H1 (cell line): ENCODE measurements at regions not wholly inside any gene's neighbourhood (a gene's known extent, or its start where the extent isn't known, plus 50 kb on each side); places are given as distances from the start of the nearest gene placed in this dataset.

Experiments used
- CTCF ChIA-PET: fragments of 300-600 bp; sonication (Branson Sonifier 250); formaldehyde crosslinking; loops from one replicate; lab custom pipeline; 2021; ENCODE audit not compliant: partially characterized antibody; lab: Charles Lee
- POLR2A ChIA-PET: fragments of 300-600 bp; sonication (Branson Sonifier 250); formaldehyde crosslinking; loops from one replicate; lab custom pipeline; 2021; ENCODE audit warnings: inconsistent platforms; ENCODE audit not compliant: partially characterized antibody; lab: Charles Lee
- DNase-seq, 2 experiments: peaks; one replicate each; pipeline versions ENCODE4 v3.0.0 to v3.0.0-alpha.2; 2010 to 2022; ENCODE audit warnings: low spot score in 2 of 2, low read depth in 1 of 2, mixed read lengths in 1 of 2
- FAIRE-seq: peaks from 2 replicates; lab custom pipeline; 2011; peaks lifted over from hg19 to GRCh38; lab: Jason Lieb, UNC
- H2AFZ ChIP-seq: 2 replicates; pipeline ENCODE4 v1.8.1; 2012; ENCODE audit warnings: low read length, inconsistent platforms
- H2AK5ac ChIP-seq: 2 replicates; pipeline ENCODE4 v1.6.1; 2013; ENCODE audit warnings: low read depth, low read length
- H2BK120ac ChIP-seq: replicated peaks from 2 replicates; pipeline ENCODE3; 2013; ENCODE audit warnings: low read depth, low read length, inconsistent platforms
- H2BK12ac ChIP-seq: 2 replicates; pipeline ENCODE4 v1.6.1; 2013; ENCODE audit warnings: low read depth, low read length
- H2BK15ac ChIP-seq: 2 replicates; pipeline ENCODE4 v1.6.1; 2013; ENCODE audit warnings: low read length
- H2BK20ac ChIP-seq: 2 replicates; pipeline ENCODE4 v1.6.1; 2013; ENCODE audit warnings: low read length
- H2BK5ac ChIP-seq: 2 replicates; pipeline ENCODE4 v1.6.1; 2013; ENCODE audit warnings: low read depth, low read length
- H3K14ac ChIP-seq: 2 replicates; pipeline ENCODE4 v1.6.1; 2013; ENCODE audit warnings: inconsistent platforms; ENCODE audit not compliant: insufficient read length
- H3K18ac ChIP-seq: 2 replicates; pipeline ENCODE4 v1.6.1; 2013; ENCODE audit warnings: low read length; ENCODE audit errors: extremely low read depth
- H3K23ac ChIP-seq: 2 replicates; pipeline ENCODE4 v1.6.1; 2013; ENCODE audit warnings: inconsistent platforms; ENCODE audit not compliant: insufficient read length
- H3K23me2 ChIP-seq: 2 replicates; pipeline ENCODE4 v1.6.1; 2013; ENCODE audit warnings: low read depth, low read length
- H3K27ac ChIP-seq: 2 replicates; pipeline ENCODE4 v1.6.1; 2011; ENCODE audit warnings: low read depth, low read length, inconsistent platforms
- H3K27me3 ChIP-seq, 4 experiments: replicated peaks in 1 of 4; 1 replicate in 1 of 4; 2 replicates in 3 of 4; pipeline versions ENCODE4 v1.6.1 to v1.8.1; 2011 to 2013; ENCODE audit warnings: low read length in 3 of 4, mild to moderate bottlenecking in 3 of 4, inconsistent platforms in 2 of 4, mixed read lengths in 2 of 4, moderate library complexity in 1 of 4; ENCODE audit not compliant: control insufficient read depth in 3 of 4, insufficient read depth in 3 of 4; ENCODE audit errors: extremely low read depth in 1 of 4
- H3K36me3 ChIP-seq, 4 experiments: 2 replicates each; pipeline versions ENCODE4 v1.6.1 to v1.8.1; 2011 to 2013; ENCODE audit warnings: mild to moderate bottlenecking in 4 of 4, low read length in 3 of 4, moderate library complexity in 2 of 4, control low read depth in 1 of 4, inconsistent platforms in 1 of 4; ENCODE audit not compliant: insufficient read depth in 4 of 4, control insufficient read depth in 2 of 4
- H3K4ac ChIP-seq: replicated peaks from 2 replicates; pipeline ENCODE3; 2013; ENCODE audit warnings: low read length, low read depth, mixed read lengths, inconsistent platforms; ENCODE audit not compliant: insufficient read length
- H3K4me1 ChIP-seq, 4 experiments: replicated peaks in 1 of 4; 1 replicate in 1 of 4; 2 replicates in 3 of 4; pipeline versions ENCODE4 v1.6.1 to v1.8.1; 2011 to 2013; ENCODE audit warnings: low read length in 3 of 4, inconsistent platforms in 2 of 4, mixed read lengths in 1 of 4; ENCODE audit not compliant: insufficient read depth in 4 of 4, control insufficient read depth in 3 of 4
- H3K4me2 ChIP-seq, 2 experiments: 2 replicates each; pipeline versions ENCODE4 v1.6.1 to v1.8.1; 2011 to 2013; ENCODE audit warnings: low read depth in 2 of 2, low read length in 2 of 2, control low read depth in 1 of 2, inconsistent platforms in 1 of 2, mild to moderate bottlenecking in 1 of 2; ENCODE audit not compliant: insufficient read depth in 1 of 2
- H3K4me3 ChIP-seq, 4 experiments: fragments of 200-600, 300-600 bp in 1 of 4; sonication (generic), shearing (Covaris generic), sonication (Bioruptor Twin) in 1 of 4; 2 replicates each; pipeline versions ENCODE4 v1.5.1 to v1.8.1; 2011 to 2016; ENCODE audit warnings: low read length in 4 of 4, low read depth in 3 of 4, control low read depth in 2 of 4, inconsistent platforms in 2 of 4, mild to moderate bottlenecking in 2 of 4, mixed read lengths in 1 of 4, moderate library complexity in 1 of 4; ENCODE audit not compliant: insufficient read depth in 2 of 4; ENCODE audit errors: extremely low read depth in 1 of 4
- H3K56ac ChIP-seq: replicated peaks from 2 replicates; pipeline ENCODE3; 2013; ENCODE audit warnings: low read depth, mild to moderate bottlenecking, mixed read lengths, low read length, inconsistent platforms; ENCODE audit not compliant: insufficient read length
- H3K79me1 ChIP-seq: 2 replicates; pipeline ENCODE4 v1.6.1; 2013; ENCODE audit warnings: low read depth, low read length, control low read depth
- H3K79me2 ChIP-seq, 2 experiments: 2 replicates each; pipeline versions ENCODE4 v1.6.1 to v1.8.1; 2012 to 2013; ENCODE audit warnings: low read length in 2 of 2, mild to moderate bottlenecking in 2 of 2, inconsistent platforms in 1 of 2; ENCODE audit not compliant: insufficient read depth in 2 of 2, control insufficient read depth in 1 of 2
- H3K9ac ChIP-seq, 4 experiments: replicated peaks in 1 of 4; 1 replicate in 1 of 4; 2 replicates in 3 of 4; pipeline versions ENCODE4 v1.6.1 to v1.8.1; 2011 to 2013; ENCODE audit warnings: low read depth in 3 of 4, low read length in 3 of 4, control low read depth in 2 of 4, mild to moderate bottlenecking in 2 of 4, moderate library complexity in 2 of 4, inconsistent platforms in 1 of 4; ENCODE audit errors: extremely low read depth in 1 of 4
- H3K9me3 ChIP-seq, 2 experiments: 2 replicates each; pipeline versions ENCODE4 v1.6.1 to v1.8.1; 2012 to 2013; ENCODE audit warnings: mild to moderate bottlenecking in 2 of 2, moderate library complexity in 2 of 2, control low read depth in 1 of 2, inconsistent platforms in 1 of 2, low read depth in 1 of 2, low read length in 1 of 2, mixed read lengths in 1 of 2; ENCODE audit not compliant: insufficient read depth in 2 of 2
- H4K20me1 ChIP-seq, 2 experiments: replicated peaks in 1 of 2; 2 replicates each; pipeline versions ENCODE3 to v1.8.1; 2011 to 2013; ENCODE audit warnings: inconsistent platforms in 2 of 2, low read length in 2 of 2, mild to moderate bottlenecking in 1 of 2; ENCODE audit not compliant: insufficient read depth in 2 of 2, control insufficient read depth in 1 of 2
- H4K5ac ChIP-seq: 2 replicates; pipeline ENCODE4 v1.6.1; 2013; ENCODE audit warnings: low read length, low read depth, mixed read lengths, inconsistent platforms; ENCODE audit not compliant: insufficient read length
- H4K8ac ChIP-seq: 2 replicates; pipeline ENCODE4 v1.8.0; 2013; ENCODE audit warnings: mild to moderate bottlenecking, moderate library complexity, low read length, inconsistent platforms; ENCODE audit not compliant: insufficient read depth; ENCODE audit errors: extremely low read depth
- H4K91ac ChIP-seq: replicated peaks from 2 replicates; pipeline ENCODE3; 2013; ENCODE audit warnings: low read length, mixed read lengths, inconsistent platforms; ENCODE audit not compliant: insufficient read length
- ATF2 ChIP-seq: IDR thresholded peaks from 2 replicates; pipeline ENCODE4 v1.6.1; 2012; ENCODE audit warnings: low read length, inconsistent platforms
- ATF3 ChIP-seq: IDR thresholded peaks from 2 replicates; pipeline ENCODE4 v1.6.1; 2011; ENCODE audit warnings: low read depth, mild to moderate bottlenecking, low read length; ENCODE audit not compliant: insufficient read depth
- BRCA1 ChIP-seq: IDR thresholded peaks from 2 replicates; pipeline ENCODE4 v1.6.1; 2012; ENCODE audit warnings: low read depth, low read length, improper control_type of control experiment
- CHD2 ChIP-seq: IDR thresholded peaks from 2 replicates; pipeline ENCODE4 v1.6.1; 2012; ENCODE audit warnings: low read length, improper control_type of control experiment
- FOSL1 ChIP-seq: IDR thresholded peaks from 2 replicates; pipeline ENCODE4 v1.6.1; 2011; ENCODE audit warnings: mild to moderate bottlenecking, low read depth, low read length, moderate library complexity; ENCODE audit not compliant: insufficient read depth
- KDM5A ChIP-seq: fragments of 200-600 bp; IDR thresholded peaks from 2 replicates; pipeline ENCODE4 v1.7.1; 2012; ENCODE audit warnings: mild to moderate bottlenecking, low read length, inconsistent platforms, mixed read lengths
- MAFK ChIP-seq: IDR thresholded peaks from 2 replicates; pipeline ENCODE4 v1.6.1; 2012; ENCODE audit warnings: low read depth, mild to moderate bottlenecking, improper control_type of control experiment, low read length
- NRF1 ChIP-seq: IDR thresholded peaks from 2 replicates; pipeline ENCODE4 v1.6.1; 2011; ENCODE audit warnings: mild to moderate bottlenecking, low read depth, low read length, improper control_type of control experiment
- USF2 ChIP-seq: IDR thresholded peaks from 2 replicates; pipeline ENCODE4 v1.6.1; 2011; ENCODE audit warnings: low read length, improper control_type of control experiment
- ZNF274 ChIP-seq: IDR thresholded peaks from 2 replicates; pipeline ENCODE4 v1.7.0; 2012; ENCODE audit warnings: low read length, borderline replicate concordance; ENCODE audit errors: extremely low read depth
- WGBS, 2 experiments: shearing (Covaris generic) in 1 of 2; methylation state at CpG; one replicate each; pipeline versions ENCODE4 v1.1.6 to v1.1.7; 2013 to 2015; ENCODE audit warnings: low lambda C conversion rate in 2 of 2, mixed read lengths in 2 of 2, inconsistent platforms in 1 of 2, low coverage in 1 of 2, missing lambda C conversion rate in 1 of 2; ENCODE audit not compliant: insufficient replicate concordance in 2 of 2, insufficient coverage in 1 of 2, insufficient read length in 1 of 2; ENCODE audit errors: extremely low coverage in 1 of 2, missing lambda C conversion rate in 1 of 2; 5-methylcytosine and 5-hydroxymethylcytosine counted together

- ChIA-PET POLR2A (no interaction called here), CTCF (interaction anchor here (1.6 kb wide), 1 partner anchor 19 kb away, joined by 3 read pairs; no protein-coding TSS in a partner anchor)
- Histone ChIP-seq H2BK120ac (no peak overlapping the region), H3K4me2 (no peak overlapping the region), H3K23me2 (no peaks in the 10 kb centered on the region), H2BK5ac (no peak overlapping the region), H2BK12ac (no peak overlapping the region), H4K8ac (no peak overlapping the region; the same call in 1 of the 2 replicates), H3K23ac (no peak overlapping the region), H2AK5ac (no peak overlapping the region), H4K91ac (no peak overlapping the region), H3K79me2 (no peaks in the 10 kb centered on the region), H3K14ac (no peak overlapping the region), H3K9me3 (no peaks in the 10 kb centered on the region), H4K20me1 (no peaks in the 10 kb centered on the region), H3K56ac (no peak overlapping the region), H3K79me1 (no peaks in the 10 kb centered on the region), H3K9ac (no peak overlapping the region), H3K4me1 (peaks cover 3 to 16% (median 8%) of the 10 kb centered on the region in 4 experiments), H4K5ac (no peak overlapping the region), H3K36me3 (no peaks in the 10 kb centered on the region), H3K27ac (no peak overlapping the region), H3K27me3 (no peaks in the 10 kb centered on the region; a peak in 1 of 7 replicates), H3K18ac (no peak overlapping the region), H2BK20ac (no peak overlapping the region), H3K4ac (no peak overlapping the region), H2BK15ac (no peak overlapping the region), H3K4me3 (no peak overlapping the region), H2AFZ (no peak overlapping the region)
- WGBS, 2 experiments, result 89% methylated on average over 23 of the region's 23 CpGs; no CpG with 5 or more reads in 1 of the 2 experiments
- FAIRE-seq, result no peak
- DNase-seq, result no peak
- TF ChIP-seq ATF2, result no peak
- TF ChIP-seq BRCA1, result no peak
- no peak for TF ChIP-seq ZNF274
- no peak for TF ChIP-seq NRF1
- no peak for TF ChIP-seq KDM5A
- no peak for TF ChIP-seq MAFK
- TF ChIP-seq ATF3, result no peak
- no peak for TF ChIP-seq CHD2
- no peak for TF ChIP-seq FOSL1
- TF ChIP-seq USF2, result no peak
Observed at GRCh38 chr14:101473795-101474562, 87.3 kb upstream of the DIO3 start.
